ENCODE measurements at regions not wholly inside any gene's neighbourhood (a gene's known extent, or its start where the extent isn't known, plus 50 kb on each side); places are given as distances from the start of the nearest gene placed in this dataset.
"Not testable (repeated sequence)": the region's sequence is repeated elsewhere in the genome, so short reads cannot be mapped to it uniquely, and the experiment has no call there.

- DNase-seq (ENCODE audit: low read depth): no peak
These were observed 755.9 kb upstream of the ADGRL4 start for GRCh38 chr1:79762461-79762860.

GRCh38 chr1:79760531-79760930, 754.0 kb upstream of the ADGRL4 start:
- DNase-seq (ENCODE audit: low read depth): no peak

DNA sequence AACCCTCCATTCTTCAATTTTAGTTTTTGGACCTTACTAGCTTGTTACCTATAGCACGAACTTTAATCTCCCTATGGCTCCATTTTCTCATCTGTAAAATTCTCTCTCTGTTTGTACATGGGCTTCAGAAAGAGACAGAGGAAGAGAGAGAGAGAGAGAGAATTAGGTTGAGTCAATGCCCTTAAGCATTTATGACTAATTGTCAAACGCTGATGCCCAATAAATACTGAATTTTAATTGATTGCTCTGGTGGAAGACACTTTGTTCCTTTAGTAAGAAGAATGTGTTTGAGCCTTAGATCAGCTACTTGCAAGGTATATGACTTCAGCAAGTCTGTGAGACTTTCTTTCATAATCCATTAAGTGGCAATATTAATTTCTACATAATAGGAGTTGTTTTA, 743.1 kb upstream of the ADGRL4 start:
- no peak for DNase-seq (ENCODE audit: low read depth)

GRCh38 chr1:79745929-79746328, 739.4 kb upstream of the ADGRL4 start:
- no peak for DNase-seq (ENCODE audit: low read depth)

DNA sequence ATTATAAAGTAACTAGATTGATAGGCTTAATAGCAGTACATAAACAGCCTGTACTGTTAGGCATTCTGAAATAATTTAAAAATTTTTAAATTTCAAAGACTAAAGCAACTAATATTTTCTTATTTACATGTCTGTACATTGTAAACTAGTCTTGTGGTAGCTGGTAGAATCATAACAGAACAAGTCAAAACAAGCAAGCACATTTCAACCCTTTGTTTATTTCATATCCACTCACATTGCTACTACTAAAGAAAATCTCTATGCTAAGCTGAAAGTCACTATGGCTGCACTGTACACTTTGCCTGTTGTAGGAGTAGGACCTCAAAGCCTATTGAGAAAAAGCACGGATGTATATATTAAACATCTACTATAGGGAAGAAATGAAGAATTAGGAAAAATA, 738.2 kb upstream of the ADGRL4 start:
- DNase-seq (ENCODE audit: low read depth): no peak

GRCh38 chr1:79741720-79742421, 735.3 kb upstream of the ADGRL4 start:
- DNase-seq (ENCODE audit: low read depth): no peak

- DNase-seq (ENCODE audit: low read depth): no peak
These were observed 731.6 kb upstream of the ADGRL4 start for GRCh38 chr1:79738101-79738500.

DNA sequence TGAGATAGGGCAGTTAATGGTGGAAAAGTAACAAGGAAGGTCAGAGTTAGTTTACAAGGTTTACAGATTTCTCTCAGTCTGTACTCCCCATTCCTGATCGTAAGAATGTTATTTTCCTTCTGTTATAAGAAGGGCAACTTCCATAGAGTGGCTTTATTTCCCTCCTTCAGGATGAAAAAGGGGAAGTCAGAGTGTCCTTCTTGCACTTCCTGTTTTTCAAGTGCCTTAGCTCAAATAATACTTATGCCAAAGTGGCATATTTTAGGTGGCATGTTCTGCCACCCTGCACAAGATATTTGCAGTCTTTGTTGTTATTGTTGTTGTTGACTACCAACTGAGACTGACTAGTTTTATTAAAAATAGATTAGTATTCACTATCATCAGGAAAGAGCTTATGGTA, 730.7 kb upstream of the ADGRL4 start:
- no peak for DNase-seq (ENCODE audit: low read depth)

DNA sequence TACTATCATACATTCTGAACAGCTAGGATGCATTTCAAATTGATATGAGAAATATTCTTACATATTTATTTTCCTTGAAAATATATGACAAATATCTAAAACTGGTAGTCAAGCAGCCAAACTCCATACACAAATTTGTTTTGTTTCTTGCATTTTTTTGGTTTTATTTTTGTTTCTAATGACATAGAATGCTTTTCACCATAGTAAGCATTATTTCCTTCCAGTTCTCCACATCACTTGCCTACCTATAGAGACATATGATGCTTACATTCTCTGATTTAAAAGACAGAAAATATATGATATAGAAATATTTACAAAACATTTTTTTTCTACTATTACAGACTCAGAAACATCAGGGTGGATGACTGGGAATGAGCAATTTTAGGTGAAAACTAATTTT, 726.4 kb upstream of the ADGRL4 start:
- no peak for DNase-seq (ENCODE audit: low read depth)

- no peak for DNase-seq (ENCODE audit: low read depth)
These were observed 720.4 kb upstream of the ADGRL4 start for GRCh38 chr1:79726911-79727310.

- DNase-seq (ENCODE audit: low read depth): no peak
These were observed 719.8 kb upstream of the ADGRL4 start for GRCh38 chr1:79726321-79726720.

GRCh38 chr1:79716447-79716846, 709.9 kb upstream of the ADGRL4 start:
- no peak for DNase-seq (ENCODE audit: low read depth)

DNA sequence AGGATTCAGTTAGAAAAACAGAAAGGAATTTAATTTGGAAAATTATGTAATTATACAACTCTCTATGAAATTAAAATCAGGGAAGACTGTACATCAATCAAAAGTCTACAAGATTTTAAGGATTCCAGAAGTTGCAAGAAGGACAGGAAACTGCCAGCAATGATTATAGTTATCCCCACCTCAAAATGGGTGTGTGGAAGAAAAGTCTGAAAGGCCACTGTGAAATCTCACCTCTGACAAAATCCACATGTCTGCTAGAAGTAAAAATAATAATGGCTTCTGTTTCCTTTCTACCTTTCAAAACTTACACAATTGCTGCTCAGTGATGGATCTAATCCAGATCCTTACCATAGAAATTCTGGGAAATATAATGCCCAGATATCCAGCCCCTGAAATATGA, 708.1 kb upstream of the ADGRL4 start:
- DNase-seq (ENCODE audit: low read depth): no peak

GRCh38 chr1:79711001-79711431, 704.5 kb upstream of the ADGRL4 start:
- DNase-seq (ENCODE audit: low read depth): peak; percentile 5

- DNase-seq (ENCODE audit: low read depth): no peak
These were observed 702.2 kb upstream of the ADGRL4 start for GRCh38 chr1:79708646-79709265.

- no peak for DNase-seq (ENCODE audit: low read depth)
These were observed 698.7 kb upstream of the ADGRL4 start for GRCh38 chr1:79705218-79705617.

DNA sequence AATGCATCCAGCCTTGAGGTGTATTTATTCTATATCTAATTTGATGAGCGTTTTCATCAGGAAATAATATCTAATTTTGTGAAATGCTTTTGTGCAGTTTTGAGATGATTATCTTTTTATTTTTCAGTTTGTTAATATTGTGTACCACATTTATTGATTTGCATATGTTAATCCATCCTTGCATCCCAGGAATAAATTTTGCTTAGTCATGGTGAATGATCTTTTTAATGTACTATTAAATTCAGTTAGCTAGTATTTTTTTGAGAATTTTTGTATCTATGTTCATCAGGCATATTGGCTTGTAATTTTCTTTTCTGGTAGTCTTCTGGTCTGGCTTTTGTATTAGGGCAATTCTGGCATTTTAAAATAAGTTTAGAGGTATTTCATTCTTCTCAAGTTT, 697.5 kb upstream of the ADGRL4 start:
- DNase-seq (ENCODE audit: low read depth): no peak

- DNase-seq (ENCODE audit: low read depth): not testable (repeated sequence)
These were observed 695.9 kb upstream of the ADGRL4 start for GRCh38 chr1:79702336-79702999.

DNA sequence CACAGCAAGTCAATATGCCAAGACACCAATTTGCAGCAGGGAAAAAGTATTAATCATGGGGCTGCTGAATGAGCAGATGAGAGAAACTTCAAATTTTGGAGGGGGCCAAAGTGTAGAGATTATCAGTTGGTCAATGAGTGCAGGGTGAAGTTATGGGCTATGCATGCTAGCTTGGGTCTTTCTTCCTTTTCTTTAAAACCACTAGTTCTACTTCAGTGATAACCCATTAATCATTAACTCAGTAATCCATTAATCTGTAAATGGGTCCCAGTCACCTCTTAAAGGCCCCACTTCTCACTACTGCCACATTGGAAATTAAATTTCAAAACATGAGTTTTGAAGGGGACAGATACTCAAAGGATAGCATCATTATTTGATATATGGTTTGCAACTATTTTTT, 688.6 kb upstream of the ADGRL4 start:
- DNase-seq (ENCODE audit: low read depth): no peak

GRCh38 chr1:79694241-79694640, 687.7 kb upstream of the ADGRL4 start:
- no peak for DNase-seq (ENCODE audit: low read depth)

- no peak for DNase-seq (ENCODE audit: low read depth)
These were observed 687.0 kb upstream of the ADGRL4 start for GRCh38 chr1:79693441-79694114.

DNA sequence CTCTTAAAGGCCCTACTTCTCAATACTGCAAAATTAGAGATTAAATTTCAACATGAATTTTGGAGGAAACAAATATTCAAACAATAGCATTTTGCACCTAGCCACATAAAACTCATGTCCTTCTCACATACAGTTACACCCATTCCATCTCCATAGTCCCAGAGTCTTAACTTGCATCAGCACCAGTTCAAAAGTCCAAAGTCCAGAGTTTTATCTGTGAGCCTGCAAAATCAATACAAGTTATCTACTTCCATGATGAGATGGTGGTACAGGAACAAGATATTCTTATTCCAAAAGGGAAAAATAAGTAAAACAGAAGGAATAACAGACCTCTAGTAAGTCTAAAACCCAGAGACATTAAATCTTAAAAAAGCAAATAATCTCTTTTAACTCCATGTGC, 686.0 kb upstream of the ADGRL4 start:
- no peak for DNase-seq (ENCODE audit: low read depth)

DNA sequence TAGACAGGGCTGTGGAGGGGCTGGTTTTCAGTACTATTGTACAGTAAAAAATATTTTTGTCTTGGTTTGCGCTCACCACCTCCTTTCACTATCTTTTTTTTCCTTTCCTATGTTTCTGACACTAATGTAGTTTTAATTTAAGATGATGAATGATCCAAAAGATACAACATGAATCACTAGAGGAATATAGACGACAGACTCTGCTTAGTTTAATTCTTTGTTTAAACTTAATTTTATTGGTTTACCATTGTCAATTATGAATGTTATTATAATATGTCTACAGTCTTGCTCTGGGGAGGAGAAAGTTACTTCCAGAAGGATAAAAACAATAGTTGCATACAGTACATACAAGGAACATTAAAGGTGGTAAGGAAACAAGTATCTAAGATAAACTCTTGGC, 682.4 kb upstream of the ADGRL4 start:
- no peak for DNase-seq (ENCODE audit: low read depth)
